HG03175 (cell line): ENCODE measurements at regions not wholly inside any gene's neighbourhood (a gene's known extent, or its start where the extent isn't known, plus 50 kb on each side); places are given as distances from the start of the nearest gene placed in this dataset.
A peak's percentile ranks its signal among the peaks of the same experiment; 100 is the strongest.

Experiments
- ATAC-seq: cut with Tn5 transposase; IDR thresholded peaks from one replicate; pipeline ENCODE4 v1.9.1; 2021; ENCODE audit warnings: mild to moderate bottlenecking, moderate library complexity; ENCODE audit not compliant: unreplicated experiment

DNA sequence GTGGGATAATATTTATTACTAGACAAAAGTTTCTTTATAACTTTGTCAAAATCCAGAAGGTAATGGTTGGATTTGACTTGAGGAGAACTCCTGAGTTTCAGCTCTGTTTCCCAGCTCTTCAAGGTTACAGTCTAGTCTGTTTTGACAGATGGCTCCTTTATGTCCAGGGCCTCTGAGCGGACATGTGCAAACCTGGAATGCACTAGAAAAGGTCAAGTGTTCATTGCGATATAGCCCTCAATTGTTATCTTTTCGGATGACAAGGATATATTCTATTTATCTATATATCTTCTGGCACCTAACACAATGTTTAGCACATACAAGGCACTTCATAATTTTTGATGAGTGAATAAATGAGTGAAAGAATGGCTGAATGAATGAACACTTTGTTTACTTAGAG, 513.2 kb upstream of the GOLIM4 start:
- no peak for ATAC-seq

- no peak for ATAC-seq
These were observed 509.0 kb upstream of the GOLIM4 start for GRCh38 chr3:168604767-168605166.

- ATAC-seq: no peak
These were observed 502.5 kb upstream of the GOLIM4 start for GRCh38 chr3:168598250-168598649.

DNA sequence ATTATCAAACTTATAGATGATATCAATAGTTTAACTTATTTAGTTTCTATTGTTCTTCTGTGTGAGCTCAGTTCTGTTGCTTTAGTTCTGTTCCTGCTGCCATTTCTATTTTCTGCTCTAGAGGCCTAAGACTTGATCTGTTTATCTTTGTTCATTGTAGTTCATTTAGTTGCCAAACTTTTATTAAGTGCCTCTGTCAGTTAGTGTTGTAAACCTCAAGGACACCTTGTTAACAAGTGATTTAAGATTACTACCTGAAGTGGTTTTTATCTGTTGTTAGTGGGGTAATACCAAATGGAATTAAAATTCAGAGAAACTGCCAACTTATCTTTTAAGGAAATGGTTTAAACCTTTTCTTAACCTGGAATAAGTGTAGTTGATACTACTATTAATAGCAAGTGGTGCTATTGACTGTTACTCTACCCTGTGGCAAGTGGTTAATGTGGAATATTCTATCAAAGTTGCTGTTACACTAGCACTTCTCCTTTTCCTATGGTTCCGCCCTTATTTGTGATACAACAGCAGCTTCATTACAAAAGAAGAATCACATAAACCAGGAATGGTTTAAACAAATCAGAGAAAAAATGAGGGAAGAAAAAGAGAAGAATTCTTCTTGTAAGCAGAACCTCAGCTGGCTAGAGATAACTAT, 500.6 kb upstream of the GOLIM4 start:
- no peak for ATAC-seq

GRCh38 chr3:168591587-168591986, 495.9 kb upstream of the GOLIM4 start:
- no peak for ATAC-seq

- ATAC-seq: no peak
These were observed 493.7 kb upstream of the GOLIM4 start for GRCh38 chr3:168589376-168589775.

- ATAC-seq: no peak
These were observed 489.8 kb upstream of the GOLIM4 start for GRCh38 chr3:168585544-168585943.

- no peak for ATAC-seq
These were observed 488.3 kb upstream of the GOLIM4 start for GRCh38 chr3:168583977-168584376.

- ATAC-seq: no peak
These were observed 486.8 kb upstream of the GOLIM4 start for GRCh38 chr3:168582503-168582902.

- ATAC-seq: no peak
These were observed 486.1 kb upstream of the GOLIM4 start for GRCh38 chr3:168581771-168582225.

DNA sequence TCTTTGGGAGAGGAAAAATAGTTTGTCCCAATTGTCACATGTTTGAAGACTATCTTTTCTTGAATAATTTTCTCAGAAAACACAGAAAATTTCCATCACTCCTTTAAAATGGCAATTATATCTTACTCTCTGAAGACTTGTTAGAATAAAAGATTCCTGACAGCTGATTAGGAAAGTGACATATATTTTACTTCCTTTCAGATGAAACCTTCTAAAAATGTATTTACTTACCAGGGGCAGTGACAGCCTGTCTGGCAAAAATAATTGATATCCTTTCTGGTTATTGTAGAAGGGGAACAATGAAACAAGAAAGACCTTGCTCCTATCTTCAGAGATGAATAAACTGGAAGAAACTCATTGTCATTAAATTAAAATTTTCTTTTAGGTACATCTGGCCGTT, 483.3 kb upstream of the GOLIM4 start:
- ATAC-seq: no peak

DNA sequence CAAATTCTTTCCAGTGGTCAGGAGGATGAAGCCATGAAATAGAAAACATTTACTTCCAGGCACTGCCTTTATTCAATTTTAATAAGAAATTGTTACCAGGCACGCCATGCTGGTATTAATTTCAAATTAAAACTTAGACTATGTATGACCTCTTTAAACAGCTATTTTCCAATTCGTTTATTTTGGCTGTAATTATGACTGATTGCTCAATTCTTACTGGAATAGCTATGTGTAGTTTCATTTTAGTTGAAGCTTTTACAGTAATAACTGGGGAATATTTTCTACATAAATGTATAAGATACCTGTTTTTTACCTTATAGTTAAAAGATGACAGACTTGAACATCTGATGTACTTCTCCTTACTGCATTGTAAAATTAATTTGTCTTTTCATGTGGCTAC, 480.0 kb upstream of the GOLIM4 start:
- ATAC-seq: no peak

- peak; percentile 38 for ATAC-seq
These were observed 478.9 kb upstream of the GOLIM4 start for GRCh38 chr3:168574455-168575158.

GRCh38 chr3:168570404-168571155, 474.9 kb upstream of the GOLIM4 start:
- no peak for ATAC-seq

DNA sequence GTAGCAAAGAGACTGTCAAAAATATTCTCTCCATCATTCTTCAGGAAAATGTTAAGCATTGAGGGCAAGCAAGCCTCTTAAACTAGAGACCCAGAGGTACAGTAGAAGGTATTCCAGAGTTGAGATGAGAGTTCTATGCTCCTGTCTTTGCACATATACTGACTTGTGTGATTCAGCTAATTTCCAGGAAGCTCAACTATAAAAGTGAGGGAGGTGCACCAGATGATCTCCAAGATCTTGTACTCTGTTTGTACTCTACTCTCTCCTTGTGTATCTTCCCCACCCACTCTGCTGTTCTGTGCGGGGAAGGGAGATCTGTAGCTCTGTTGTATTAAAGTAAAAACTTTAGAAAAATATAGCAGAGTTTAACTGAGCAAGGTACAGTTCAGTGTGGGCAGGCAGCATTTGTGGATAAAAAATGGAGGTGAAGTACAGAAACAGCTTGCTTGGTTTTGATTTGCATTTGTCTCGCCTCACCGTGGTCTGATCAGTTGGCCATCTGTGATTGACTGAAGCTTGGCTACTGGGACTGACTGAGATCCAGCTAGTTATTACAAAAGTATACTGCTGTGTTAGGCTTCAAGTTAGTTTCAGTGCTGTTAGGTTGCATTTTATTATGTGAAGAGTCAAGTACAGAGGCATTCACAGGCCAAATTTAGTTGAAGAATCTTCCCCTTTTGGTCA, 463.1 kb upstream of the GOLIM4 start:
- ATAC-seq: no peak

DNA sequence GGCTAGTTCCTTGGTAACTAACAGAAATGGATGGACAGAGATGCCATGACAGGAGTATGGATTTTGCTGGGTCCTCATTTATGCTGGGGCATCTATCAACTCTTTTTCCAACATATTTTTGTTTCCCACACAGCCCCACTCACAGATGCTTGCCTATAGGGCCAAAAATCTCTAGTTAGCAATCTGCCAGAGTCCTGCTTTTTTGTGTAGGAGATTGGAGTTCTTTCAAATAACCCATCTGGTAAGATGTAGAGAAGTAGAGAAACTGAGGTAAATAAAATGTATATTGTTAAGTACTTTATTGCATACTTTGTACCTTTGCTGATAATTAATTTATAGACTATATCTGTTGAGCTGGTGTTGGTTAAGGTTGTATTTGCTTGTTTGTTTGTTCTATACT, 456.5 kb upstream of the GOLIM4 start:
- no peak for ATAC-seq

DNA sequence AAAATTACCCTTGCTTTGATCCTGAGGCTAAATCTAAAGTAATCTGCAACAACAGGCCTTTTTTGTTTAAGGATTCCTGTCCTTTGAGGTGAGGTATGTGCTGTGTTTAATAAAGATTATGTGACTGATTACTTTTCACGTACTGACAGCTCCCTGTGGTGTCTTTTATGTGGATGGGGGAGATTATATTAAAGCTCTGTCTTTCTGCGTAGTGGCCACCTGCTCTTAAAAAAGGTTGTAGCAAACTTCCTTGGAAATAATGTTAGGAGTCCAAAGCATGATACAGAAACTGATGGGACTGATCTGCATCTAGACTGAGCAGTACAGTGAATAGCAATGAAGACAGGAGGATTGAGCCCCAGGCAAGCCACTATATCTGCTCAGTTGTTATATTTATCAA, 453.0 kb upstream of the GOLIM4 start:
- no peak for ATAC-seq

GRCh38 chr3:168546707-168547106, 451.0 kb upstream of the GOLIM4 start:
- no peak for ATAC-seq

DNA sequence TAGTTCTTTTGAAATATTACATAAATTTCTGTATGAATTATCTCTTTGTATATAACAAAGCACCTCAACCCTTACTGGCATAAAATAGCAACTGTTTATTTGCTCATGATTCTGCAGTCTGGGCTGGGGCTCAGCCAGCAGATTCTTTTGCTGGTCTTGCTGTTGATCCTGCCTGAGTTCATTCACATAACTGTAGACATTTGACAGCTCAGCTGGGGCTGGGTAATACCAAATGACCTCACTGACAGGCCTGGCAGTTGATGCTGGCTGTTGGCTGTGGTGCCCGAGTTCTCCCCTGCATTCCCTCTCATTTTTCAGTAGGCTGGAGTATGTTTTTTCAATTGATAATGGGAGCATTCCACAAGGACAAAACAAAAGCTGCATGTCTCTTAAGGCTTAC, 449.9 kb upstream of the GOLIM4 start:
- ATAC-seq: no peak

DNA sequence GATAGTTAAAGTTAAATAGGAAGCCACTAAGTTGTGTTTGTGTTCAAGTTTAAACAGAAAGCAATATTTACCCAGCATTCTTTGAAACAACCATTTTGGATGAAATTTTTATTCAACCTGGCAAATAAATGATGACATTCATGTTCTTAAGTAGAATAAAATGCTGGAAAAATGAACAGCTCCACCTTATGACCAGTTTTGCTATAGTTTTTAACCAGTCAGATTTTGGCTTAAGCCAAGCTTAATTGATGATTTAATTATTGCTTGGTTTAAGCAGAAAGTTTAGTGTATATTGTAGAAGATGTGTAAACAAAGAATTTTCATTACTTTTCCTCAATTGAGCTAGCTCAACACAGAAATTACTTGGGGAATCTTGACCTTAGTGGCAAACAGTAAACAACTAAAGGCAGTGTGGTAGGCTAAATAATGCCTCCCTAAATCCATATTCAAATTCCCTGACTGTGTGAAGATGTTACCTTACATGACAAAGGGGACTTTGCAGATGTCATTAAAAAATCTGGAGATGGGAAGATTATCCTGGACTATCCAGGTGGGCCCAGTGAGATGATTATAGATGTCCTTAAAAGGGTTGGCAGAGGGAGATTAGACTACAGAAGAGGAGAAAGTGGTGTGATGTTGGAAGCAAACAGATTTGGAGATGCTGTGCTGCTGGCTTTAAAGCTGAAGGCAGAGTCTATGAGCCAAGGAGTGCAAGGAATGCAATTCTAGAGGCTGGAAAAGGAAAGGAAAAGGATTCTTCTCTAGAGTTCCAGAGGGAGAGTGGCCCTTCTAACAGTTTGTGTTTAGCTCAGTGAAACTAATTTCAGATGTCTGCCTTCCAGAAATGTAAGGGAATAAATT, 448.6 kb upstream of the GOLIM4 start:
- ATAC-seq: no peak
